ENCODE measurements at regions not wholly inside any gene's neighbourhood (a gene's known extent, or its start where the extent isn't known, plus 50 kb on each side); places are given as distances from the start of the nearest gene placed in this dataset.

- peak; percentile 83 for DNase-seq
- intact Hi-C loops (cut with micrococcal nuclease), result loop anchor here (10.0 kb wide), 1 partner anchor 313 kb away; no protein-coding TSS in a partner anchor
- peak; percentile 72 for ATAC-seq
Measured at GRCh38 chr16:11401161-11402050, 56.1 kb downstream of the RMI2 start.

- DNase-seq, result peak; percentile 65
- intact Hi-C loops (cut with micrococcal nuclease), result loop anchor here (10.0 kb wide), 1 partner anchor 313 kb away; no protein-coding TSS in a partner anchor
- ATAC-seq, result peak; percentile 70
Measured at GRCh38 chr16:11402051-11402744, 56.9 kb downstream of the RMI2 start.

DNA sequence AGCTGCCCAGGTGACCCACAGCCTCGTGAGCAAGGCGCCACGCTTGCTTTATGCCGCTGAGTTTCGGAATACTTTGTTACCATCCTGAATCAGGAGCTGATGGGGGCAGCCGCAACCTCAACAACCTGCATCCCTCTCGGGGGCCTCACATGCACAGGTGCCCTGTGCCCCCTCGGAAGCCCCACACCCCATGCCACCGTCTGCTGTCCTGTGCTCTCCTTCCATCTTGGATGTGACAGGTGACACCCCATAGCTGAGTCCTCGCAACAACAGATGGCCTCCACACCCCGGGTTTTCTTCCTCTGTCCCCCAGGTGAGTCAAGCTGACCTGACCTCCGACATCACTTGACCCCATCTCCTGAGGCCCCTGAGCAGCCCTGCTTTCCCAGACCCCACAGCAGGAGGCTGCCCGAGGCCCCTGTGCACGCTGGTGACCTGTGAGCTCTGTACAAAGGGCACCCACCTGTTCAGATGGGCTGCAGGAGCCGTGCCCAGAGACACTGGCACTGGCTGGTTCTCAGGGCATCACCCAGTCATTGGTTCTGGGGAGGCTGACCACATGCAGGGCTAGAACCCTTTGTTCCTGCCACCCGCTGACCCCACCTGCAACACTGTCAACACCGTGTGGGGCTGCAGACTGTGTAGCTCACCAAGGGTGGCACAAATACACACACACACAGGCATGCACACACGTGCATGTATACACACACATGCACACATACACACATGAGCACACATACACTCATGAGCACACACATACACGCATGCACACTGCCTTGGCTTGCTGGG, 57.7 kb downstream of the RMI2 start:
- DNase-seq (peak; percentile 20), ATAC-seq (no peak)
- intact Hi-C loops (cut with micrococcal nuclease), result loop anchor here (10.0 kb wide), 1 partner anchor 312 kb away; no protein-coding TSS in a partner anchor

DNA sequence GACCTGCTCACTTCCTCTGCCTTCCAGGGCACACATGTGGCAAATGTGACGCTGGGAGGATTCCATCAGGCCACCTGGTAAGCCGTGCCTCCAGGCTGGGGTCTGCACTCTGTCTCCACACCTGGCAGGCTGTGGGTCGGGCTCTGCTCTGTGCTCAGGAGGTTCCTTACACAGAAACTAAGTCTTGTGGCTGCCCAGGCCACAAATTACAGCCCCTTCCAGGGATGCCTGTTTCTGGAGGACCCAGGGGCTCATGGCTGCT, 58.2 kb downstream of the RMI2 start:
- intact Hi-C loops (cut with micrococcal nuclease), result loop anchor here (10.0 kb wide), 1 partner anchor 311 kb away; no protein-coding TSS in a partner anchor
- ATAC-seq (no peak), DNase-seq (peak; percentile 8)

GRCh38 chr16:11403920-11404319, 58.7 kb downstream of the RMI2 start:
- DNase-seq, result no peak
- intact Hi-C loops (cut with micrococcal nuclease), result loop anchor here (10.0 kb wide), 1 partner anchor 311 kb away; no protein-coding TSS in a partner anchor
- ATAC-seq, result no peak

GRCh38 chr16:11404603-11405002, 59.3 kb downstream of the RMI2 start:
- intact Hi-C loops (cut with micrococcal nuclease), result loop anchor here (5.0 to 10.0 kb wide), 2 partner anchors 238 to 310 kb away; no protein-coding TSS in a partner anchor

GRCh38 chr16:11405331-11406176, 60.3 kb downstream of the RMI2 start:
- intact Hi-C loops (cut with micrococcal nuclease), result loop anchor here (5.0 to 10.0 kb wide), 2 partner anchors 237 to 309 kb away; no protein-coding TSS in a partner anchor
- ATAC-seq (no peak), DNase-seq (peak; percentile 30)

More at GRCh38 chr16:11404603-11405002, 59.3 kb downstream of the RMI2 start:
- DNase-seq, result peak; percentile 15
- no peak for ATAC-seq

DNA sequence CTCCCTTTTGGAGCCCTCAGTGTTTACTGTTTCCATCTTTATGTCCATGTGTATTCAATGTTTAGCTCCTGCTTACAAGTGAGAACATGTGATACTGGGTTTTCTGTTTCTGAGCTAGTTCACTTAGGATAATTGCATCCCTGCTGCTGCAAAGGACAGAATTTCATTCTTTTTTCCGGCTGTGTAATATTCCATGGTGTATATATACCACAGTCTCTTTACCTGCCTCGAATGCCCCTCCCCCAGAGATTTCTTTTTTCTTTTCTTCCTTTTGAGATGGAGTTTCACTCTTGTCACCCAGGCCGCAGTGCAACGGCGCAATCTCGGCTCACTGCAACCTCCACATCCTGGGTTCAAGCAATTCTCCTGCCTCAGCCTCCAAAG, 60.9 kb downstream of the RMI2 start:
- ATAC-seq (no peak), DNase-seq (no peak)
- intact Hi-C loops (cut with micrococcal nuclease), result loop anchor here (5.0 to 10.0 kb wide), 2 partner anchors 236 to 309 kb away; no protein-coding TSS in a partner anchor

GRCh38 chr16:11407047-11407982, 62.1 kb downstream of the RMI2 start:
- intact Hi-C loops (cut with micrococcal nuclease), result loop anchor here (5.0 to 10.0 kb wide), 2 partner anchors 235 to 307 kb away; no protein-coding TSS in a partner anchor
- ATAC-seq, result peak; percentile 52
- DNase-seq, result peak; percentile 45

DNA sequence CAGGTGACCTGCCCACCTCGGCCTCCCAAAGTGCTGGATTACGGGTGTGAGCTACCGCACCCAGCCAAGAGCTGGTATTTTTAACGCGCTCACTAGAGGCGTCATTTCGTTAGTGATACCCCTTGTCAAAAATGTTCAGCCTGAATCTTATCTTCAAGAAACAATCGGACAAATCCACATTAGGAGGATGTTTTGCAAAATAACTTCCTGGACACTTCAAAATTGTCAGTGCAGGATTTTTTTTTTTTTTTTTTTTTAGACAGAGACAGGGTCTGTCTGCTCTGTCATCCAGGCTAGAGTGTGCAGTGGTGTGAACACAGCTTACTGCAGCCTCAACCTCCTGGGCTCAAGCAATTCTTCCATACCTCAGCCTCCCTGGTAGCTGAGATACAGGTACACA, 63.0 kb downstream of the RMI2 start:
- ATAC-seq, result no peak
- DNase-seq, result peak; percentile 12
- intact Hi-C loops (cut with micrococcal nuclease), result loop anchor here (5.0 to 10.0 kb wide), 2 partner anchors 234 to 307 kb away; no protein-coding TSS in a partner anchor

DNA sequence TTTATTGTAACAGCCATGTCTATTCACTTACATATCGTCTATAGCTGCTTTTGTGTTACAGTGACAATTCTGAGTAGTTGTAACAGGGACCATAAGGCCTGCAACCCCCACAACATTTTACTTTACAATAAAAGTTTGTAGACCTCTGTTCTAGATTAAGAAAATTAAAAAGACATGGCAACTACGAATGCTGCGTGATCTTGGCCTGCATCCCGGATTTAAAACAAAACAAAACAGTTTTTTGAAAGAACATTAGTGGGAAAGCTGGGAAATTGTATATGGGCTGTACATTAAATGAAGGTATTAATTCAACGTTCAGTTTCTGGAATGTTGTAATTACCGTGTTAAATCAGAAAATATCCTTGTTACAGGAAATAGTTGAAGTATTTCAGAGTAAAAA, 64.1 kb downstream of the RMI2 start:
- intact Hi-C loops (cut with micrococcal nuclease), result loop anchor here (5.0 to 10.0 kb wide), 2 partner anchors 233 to 305 kb away; no protein-coding TSS in a partner anchor
- ATAC-seq, result no peak

DNA sequence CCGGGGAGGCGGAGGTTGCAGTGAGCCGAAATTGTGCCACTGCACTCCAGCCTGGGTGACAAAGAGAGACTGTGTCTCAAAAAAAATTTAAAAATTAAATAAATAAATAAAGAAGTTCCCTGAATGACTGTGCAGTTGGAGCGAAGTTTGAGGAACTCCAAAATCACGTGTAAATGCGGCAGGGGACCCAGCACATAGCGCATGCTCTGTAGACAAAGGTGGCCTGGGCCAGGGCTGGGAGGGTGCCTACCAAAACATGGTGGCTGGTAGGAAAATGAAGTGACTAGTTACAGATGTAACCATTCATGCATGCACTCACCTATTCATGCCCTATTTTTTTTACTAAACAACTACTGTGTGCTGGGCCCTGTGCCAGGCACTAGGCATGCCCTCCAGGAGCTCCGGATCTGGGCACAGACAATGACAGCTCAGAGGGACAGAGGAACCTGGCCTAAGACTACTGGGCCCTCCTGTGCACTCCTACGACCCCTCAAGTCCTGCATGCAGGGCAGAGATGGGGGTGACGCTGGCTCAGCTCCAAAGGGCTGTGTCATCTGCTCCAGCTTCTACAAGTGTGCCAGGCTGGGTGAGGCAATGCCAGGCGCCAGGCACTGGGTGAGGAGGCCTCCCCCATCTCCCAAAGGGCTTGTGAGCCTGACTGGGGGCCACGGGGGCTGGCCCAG, 65.3 kb downstream of the RMI2 start:
- DNase-seq (no peak), ATAC-seq (peak; percentile 45)
- intact Hi-C loops (cut with micrococcal nuclease), result no loop called here

More for the DNA sequence above, 64.1 kb downstream of the RMI2 start:
- no peak for DNase-seq

GRCh38 chr16:11411059-11411550, 65.8 kb downstream of the RMI2 start:
- ATAC-seq, result no peak
- no peak for DNase-seq
- intact Hi-C loops (cut with micrococcal nuclease), result no loop called here

GRCh38 chr16:11412175-11412904, 67.1 kb downstream of the RMI2 start:
- ATAC-seq (no peak), DNase-seq (no peak)
- intact Hi-C loops (cut with micrococcal nuclease), result no loop called here

DNA sequence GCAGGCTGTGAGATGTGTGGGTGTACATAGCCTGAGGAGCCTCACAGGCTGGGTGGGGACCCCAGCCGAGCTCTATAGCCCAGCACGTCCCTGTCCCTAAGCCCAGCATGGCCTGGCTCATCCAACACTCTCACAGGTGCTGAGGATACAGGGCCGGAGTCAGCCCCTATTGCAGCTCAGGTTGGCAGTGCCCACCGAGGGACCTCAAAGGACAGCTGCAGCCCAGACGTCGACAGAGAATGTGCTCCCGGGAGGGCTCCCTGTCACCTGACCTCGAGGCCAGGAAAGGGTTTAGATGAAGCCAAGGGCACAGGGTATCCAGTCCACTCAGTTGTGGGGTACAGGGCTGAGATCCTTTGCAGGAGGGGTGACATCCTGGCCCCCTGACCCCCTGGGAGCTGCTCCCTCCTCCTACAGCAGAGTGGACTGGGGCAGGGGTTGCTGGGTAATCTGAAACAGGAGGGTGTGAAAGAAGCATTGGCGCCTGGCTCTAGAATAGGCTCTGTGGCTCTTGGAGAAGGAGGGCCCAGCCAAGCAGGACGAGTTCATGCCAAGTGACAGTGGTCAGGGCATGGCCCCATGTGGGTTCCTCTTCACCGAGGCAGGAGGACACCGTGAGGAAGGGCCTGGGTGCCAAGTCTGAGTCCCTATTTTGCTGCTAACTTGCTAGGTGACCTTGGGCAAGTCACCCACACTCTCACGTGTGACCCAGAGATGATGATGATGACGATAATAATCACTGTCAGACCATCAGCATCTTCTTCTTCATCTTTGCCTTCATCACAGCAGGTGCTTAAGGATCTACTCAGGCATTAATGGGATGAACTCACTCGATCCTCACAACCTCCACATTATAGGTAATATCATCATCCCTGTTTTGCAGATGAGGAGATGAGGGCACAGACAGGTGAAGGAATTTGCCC, 68.0 kb downstream of the RMI2 start:
- no peak for ATAC-seq
- intact Hi-C loops (cut with micrococcal nuclease), result no loop called here
- DNase-seq, result no peak

All from left ventricle myocardium superior (tissue), 1 donor.